Lower lobe of right lung (tissue), 2 donors: ENCODE measurements at regions not wholly inside any gene's neighbourhood (a gene's known extent, or its start where the extent isn't known, plus 50 kb on each side); places are given as distances from the start of the nearest gene placed in this dataset.

ENCODE experiments used
- ATAC-seq, 2 donors: fragments of 200-7000 bp; cut with Tn5 transposase; one replicate each; pipeline ENCODE4 v1.9.1; 2020 to 2022; ENCODE audit warnings: mild to moderate bottlenecking in 2 of 2, moderate library complexity in 2 of 2
- DNase-seq: peaks from one replicate; pipeline ENCODE4 v3.0.0-alpha.2; 2020
- H3K27ac ChIP-seq: fragments of 200-600 bp; one replicate; pipeline ENCODE4 v1.8.0; 2022
- H3K27me3 ChIP-seq: fragments of 200-600 bp; one replicate; pipeline ENCODE4 v1.8.0; 2022; ENCODE audit warnings: low read depth
- H3K36me3 ChIP-seq: fragments of 200-600 bp; one replicate; pipeline ENCODE4 v1.8.0; 2022; ENCODE audit warnings: mild to moderate bottlenecking
- H3K4me1 ChIP-seq: fragments of 200-600 bp; one replicate; pipeline ENCODE4 v1.8.0; 2022
- H3K4me3 ChIP-seq: fragments of 200-600 bp; one replicate; pipeline ENCODE4 v1.8.0; 2022; ENCODE audit warnings: mild to moderate bottlenecking
- H3K9me3 ChIP-seq: fragments of 200-600 bp; one replicate; pipeline ENCODE4 v1.8.0; 2022
- CTCF ChIP-seq: fragments of 200-600 bp; IDR thresholded peaks from one replicate; pipeline ENCODE4 v1.8.0; 2022; ENCODE audit warnings: antibody characterized with exemption, mild to moderate bottlenecking
- intact Hi-C: fragments of 100-400 bp; cut with DNase I; formaldehyde crosslinking; loops from one replicate; pipeline ENCODE4 v1.11.0; 2022
- donor health status: DM: no; HTN: yes; CAD: no; lungs with severe emphysema.

DNA sequence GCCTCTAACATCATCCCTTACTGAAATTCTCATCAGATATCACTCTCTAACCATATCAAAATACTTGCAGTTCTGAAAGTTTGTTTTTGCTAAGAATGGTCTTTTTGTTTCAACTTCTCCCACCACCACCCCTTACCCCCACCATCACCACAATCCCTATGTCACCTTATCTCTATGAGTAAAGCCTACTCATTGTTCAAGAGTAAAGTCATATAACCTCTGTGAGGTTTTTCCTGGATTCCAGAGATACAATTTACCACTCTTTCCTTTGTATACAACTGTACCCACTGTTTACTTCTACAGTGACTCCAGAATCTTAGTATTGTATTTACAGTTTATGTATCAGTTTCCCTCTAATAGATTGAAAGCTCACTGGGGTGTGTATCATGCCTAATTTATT lies 158.0 kb upstream of the PCDH10 start:
- DNase-seq (no peak), ATAC-seq (no peak)
- Histone ChIP-seq H3K4me3 (no peak overlapping the region), H3K9me3 (no peaks in the 10 kb centered on the region), H3K27me3 (no peaks in the 10 kb centered on the region), H3K36me3 (no peaks in the 10 kb centered on the region), H3K4me1 (no peaks in the 10 kb centered on the region), H3K27ac (no peak overlapping the region)
- no peak for TF ChIP-seq CTCF
- intact Hi-C loops, result no loop called here

DNA sequence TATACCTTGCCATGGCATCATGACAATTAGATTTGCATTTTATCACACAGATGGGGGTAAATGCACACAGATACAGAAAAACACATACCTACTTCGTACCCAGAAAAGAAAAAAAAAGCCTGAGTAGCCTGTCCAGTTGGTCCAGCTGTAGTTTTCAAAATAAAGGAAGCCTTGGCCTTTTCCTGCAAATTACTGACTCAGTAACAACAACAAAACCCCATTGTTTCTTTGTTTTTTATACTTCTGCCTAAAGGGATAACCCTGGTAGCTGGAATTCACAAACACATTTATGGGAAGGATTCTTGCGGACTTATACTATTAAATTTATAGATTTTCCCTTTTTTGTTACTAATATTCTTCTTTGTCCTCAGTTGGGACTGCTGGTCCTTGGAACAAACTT lies 156.4 kb upstream of the PCDH10 start:
- no peaks in the 10 kb centered on the region for H3K4me1 ChIP-seq
- H3K27me3 ChIP-seq, result no peaks in the 10 kb centered on the region
- intact Hi-C loops, result no loop called here
- H3K4me3 ChIP-seq, result no peak overlapping the region
- TF ChIP-seq CTCF, result no peak
- H3K36me3 ChIP-seq, result no peaks in the 10 kb centered on the region
- no peaks in the 10 kb centered on the region for H3K9me3 ChIP-seq
- H3K27ac ChIP-seq, result no peak overlapping the region
- no peak for ATAC-seq
- DNase-seq, result no peak

DNA sequence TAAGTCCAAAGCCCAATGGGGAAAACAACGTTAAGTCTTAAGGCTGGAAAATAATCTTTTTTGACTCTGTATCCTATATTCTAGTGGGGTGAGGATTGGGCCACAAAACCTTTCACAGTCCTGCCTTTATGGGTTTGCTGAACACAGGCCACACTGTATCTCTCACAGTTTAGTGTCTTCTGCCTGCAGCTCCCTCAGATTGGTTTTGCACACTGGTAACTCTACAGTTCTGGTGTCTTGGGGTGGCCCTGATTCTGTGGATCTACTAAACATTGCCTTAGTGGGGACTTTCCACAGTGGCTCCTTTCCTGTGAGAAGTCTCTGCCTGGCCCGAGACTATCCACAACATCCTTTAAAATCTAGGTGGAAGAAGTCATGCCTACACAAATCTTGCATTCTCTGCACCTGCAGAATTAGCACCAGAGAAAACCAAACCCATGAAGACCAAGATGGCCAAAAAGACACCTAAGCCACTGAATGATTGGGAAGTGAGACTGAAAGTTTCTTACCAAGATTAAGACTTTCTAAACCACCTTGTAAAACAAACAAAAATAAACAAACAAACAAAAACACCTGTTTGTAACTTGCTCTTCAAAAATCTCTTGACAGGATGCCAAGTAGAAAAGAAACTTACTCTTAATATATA lies 150.4 kb upstream of the PCDH10 start:
- TF ChIP-seq CTCF, result no peak
- intact Hi-C loops, result no loop called here
- Histone ChIP-seq H3K27me3 (no peaks in the 10 kb centered on the region), H3K4me1 (no peaks in the 10 kb centered on the region), H3K9me3 (no peaks in the 10 kb centered on the region), H3K27ac (no peak overlapping the region), H3K4me3 (no peak overlapping the region), H3K36me3 (no peaks in the 10 kb centered on the region)
- ATAC-seq (no peak), DNase-seq (no peak)

DNA sequence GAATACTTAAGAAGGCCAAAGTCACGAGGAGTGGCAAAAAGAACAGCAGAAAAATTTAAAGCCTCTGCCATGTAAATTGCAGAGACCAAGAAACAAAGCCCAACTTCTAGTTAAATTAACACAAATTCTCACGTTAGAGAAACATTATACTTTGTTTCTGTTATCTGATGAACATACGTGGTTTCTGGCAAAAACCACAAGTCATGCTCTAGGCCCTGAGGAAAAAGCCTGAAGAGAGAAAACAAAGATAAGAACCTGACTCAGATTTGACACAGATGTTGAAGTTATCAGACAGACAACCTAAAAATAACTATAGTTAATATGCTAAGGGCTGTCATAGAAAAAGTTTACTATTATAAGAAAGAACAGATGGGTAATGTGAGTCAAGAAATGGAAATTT lies 149.1 kb upstream of the PCDH10 start:
- TF ChIP-seq CTCF, result no peak
- no peaks in the 10 kb centered on the region for H3K9me3 ChIP-seq
- no peaks in the 10 kb centered on the region for H3K27me3 ChIP-seq
- H3K4me1 ChIP-seq, result no peaks in the 10 kb centered on the region
- intact Hi-C loops, result no loop called here
- H3K36me3 ChIP-seq, result no peaks in the 10 kb centered on the region
- H3K4me3 ChIP-seq, result no peak overlapping the region
- ATAC-seq (no peak), DNase-seq (no peak)
- no peak overlapping the region for H3K27ac ChIP-seq

DNA sequence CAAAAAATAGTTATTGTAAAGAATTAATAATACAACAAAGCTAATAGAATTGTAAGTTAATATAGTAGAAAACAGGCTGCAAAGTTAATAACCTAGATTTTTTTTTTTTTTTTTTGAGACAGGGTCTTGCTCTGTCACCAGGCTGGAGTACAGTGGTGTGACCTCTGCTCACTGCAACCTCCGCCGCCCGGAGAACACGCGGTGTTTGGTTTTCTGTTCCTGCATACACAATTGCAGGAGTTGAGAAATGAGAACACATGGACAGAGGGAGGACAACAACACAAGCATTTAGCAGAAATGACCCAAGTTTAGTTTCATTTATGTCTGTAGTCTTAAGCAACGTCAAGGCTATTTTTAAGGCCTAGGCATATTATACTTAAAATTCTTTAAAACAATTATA lies 145.9 kb upstream of the PCDH10 start:
- DNase-seq, result no peak
- no peak for TF ChIP-seq CTCF
- H3K4me1 ChIP-seq, result no peaks in the 10 kb centered on the region
- H3K9me3 ChIP-seq, result no peaks in the 10 kb centered on the region
- H3K4me3 ChIP-seq, result no peak overlapping the region
- H3K27me3 ChIP-seq, result no peaks in the 10 kb centered on the region
- no peak for ATAC-seq
- H3K36me3 ChIP-seq, result no peaks in the 10 kb centered on the region
- intact Hi-C loops, result no loop called here
- no peak overlapping the region for H3K27ac ChIP-seq
